ENCODE measurements at regions not wholly inside any gene's neighbourhood (a gene's known extent, or its start where the extent isn't known, plus 50 kb on each side); places are given as distances from the start of the nearest gene placed in this dataset.
"Not testable (repeated sequence)": the region's sequence is repeated elsewhere in the genome, so short reads cannot be mapped to it uniquely, and the experiment has no call there.

GRCh38 chr6:53424300-53424699 is 75.5 kb upstream of the ELOVL5 start:
- TF ChIP-seq FOXM1 (IDR thresholded peaks at IDR 0.05; ENCODE audit: borderline replicate concordance) (no peak), ELF4 (IDR thresholded peaks at IDR 0.05) (no peak), FOXA1 (IDR thresholded peaks at IDR 0.05) (no peak), ZNF384 (IDR thresholded peaks at IDR 0.05) (no peak), LEF1 (IDR thresholded peaks at IDR 0.05; ENCODE audit: borderline replicate concordance) (no peak), FOXK2 (IDR thresholded peaks at IDR 0.05) (no peak), PKNOX1 (IDR thresholded peaks at IDR 0.05) (no peak), NFRKB (IDR thresholded peaks at IDR 0.05) (no peak), CTBP1 (IDR thresholded peaks at IDR 0.05; ENCODE audit: borderline replicate concordance) (no peak), SP1 (IDR thresholded peaks at IDR 0.05) (no peak), L3MBTL2 (conservative IDR thresholded peaks at IDR 0.05) (no peak), ARNT (IDR thresholded peaks at IDR 0.05) (no peak), TARDBP (IDR thresholded peaks at IDR 0.05) (no peak), BHLHE40 (IDR thresholded peaks at IDR 0.05; ENCODE audit: borderline replicate concordance) (no peak), SUZ12 (IDR thresholded peaks at IDR 0.05) (no peak), HDGF (IDR thresholded peaks at IDR 0.05; ENCODE audit: borderline replicate concordance) (no peak)
- ChIA-PET POLR2A (no interaction called here), CTCF (no interaction called here)
- no peak for DNase-seq (ENCODE audit: extremely low spot score)

- CTCF ChIA-PET; DNase-seq (ENCODE audit: extremely low spot score); POLR2A ChIA-PET: not testable (repeated sequence)
These were observed 74.8 kb upstream of the ELOVL5 start for GRCh38 chr6:53423560-53423959.

- ChIA-PET CTCF (no interaction called here), POLR2A (no interaction called here)
These were observed 70.3 kb upstream of the ELOVL5 start for GRCh38 chr6:53419026-53419425.

GRCh38 chr6:53418288-53418687 is 69.5 kb upstream of the ELOVL5 start:
- POLR2A ChIA-PET, result no interaction called here
- TF ChIP-seq SUZ12 (IDR thresholded peaks at IDR 0.05) (no peak), BHLHE40 (IDR thresholded peaks at IDR 0.05; ENCODE audit: borderline replicate concordance) (no peak), SP1 (IDR thresholded peaks at IDR 0.05) (no peak), L3MBTL2 (conservative IDR thresholded peaks at IDR 0.05) (no peak), ZNF384 (IDR thresholded peaks at IDR 0.05) (no peak), LEF1 (IDR thresholded peaks at IDR 0.05; ENCODE audit: borderline replicate concordance) (no peak), FOXA1 (IDR thresholded peaks at IDR 0.05) (no peak), TARDBP (IDR thresholded peaks at IDR 0.05) (no peak), NFRKB (IDR thresholded peaks at IDR 0.05) (no peak), ELF4 (IDR thresholded peaks at IDR 0.05) (no peak), FOXM1 (IDR thresholded peaks at IDR 0.05; ENCODE audit: borderline replicate concordance) (no peak), HDGF (IDR thresholded peaks at IDR 0.05; ENCODE audit: borderline replicate concordance) (no peak)
- CTCF ChIA-PET, result no interaction called here
- DNase-seq (ENCODE audit: extremely low spot score), result no peak

More at GRCh38 chr6:53419026-53419425, 70.3 kb upstream of the ELOVL5 start:
- no peak for DNase-seq (ENCODE audit: extremely low spot score)
- TF ChIP-seq SUZ12 (IDR thresholded peaks at IDR 0.05), result no peak

- ChIA-PET CTCF (no interaction called here), POLR2A (no interaction called here)
- TF ChIP-seq SP1 (IDR thresholded peaks at IDR 0.05) (no peak), FOXA1 (IDR thresholded peaks at IDR 0.05) (no peak), PKNOX1 (IDR thresholded peaks at IDR 0.05) (no peak), ELF4 (IDR thresholded peaks at IDR 0.05) (no peak)
- DNase-seq (ENCODE audit: extremely low spot score), result no peak
These were observed 68.4 kb upstream of the ELOVL5 start for GRCh38 chr6:53417141-53417540.

- ChIA-PET POLR2A (no interaction called here), CTCF (no interaction called here)
- no peak for DNase-seq (ENCODE audit: extremely low spot score)
- TF ChIP-seq LEF1 (IDR thresholded peaks at IDR 0.05; ENCODE audit: borderline replicate concordance), result no peak
These were observed 64.6 kb upstream of the ELOVL5 start for GRCh38 chr6:53413326-53413725.

GRCh38 chr6:53412751-53413150 is 64.0 kb upstream of the ELOVL5 start:
- TF ChIP-seq TARDBP (IDR thresholded peaks at IDR 0.05) (no peak), ELF4 (IDR thresholded peaks at IDR 0.05) (no peak), CTBP1 (IDR thresholded peaks at IDR 0.05; ENCODE audit: borderline replicate concordance) (no peak), FOXM1 (IDR thresholded peaks at IDR 0.05; ENCODE audit: borderline replicate concordance) (no peak), ZNF384 (IDR thresholded peaks at IDR 0.05) (no peak), NFRKB (IDR thresholded peaks at IDR 0.05) (no peak), LEF1 (IDR thresholded peaks at IDR 0.05; ENCODE audit: borderline replicate concordance) (no peak), FOXA1 (IDR thresholded peaks at IDR 0.05) (no peak), SP1 (IDR thresholded peaks at IDR 0.05) (no peak), PKNOX1 (IDR thresholded peaks at IDR 0.05) (no peak), L3MBTL2 (conservative IDR thresholded peaks at IDR 0.05) (no peak), BHLHE40 (IDR thresholded peaks at IDR 0.05; ENCODE audit: borderline replicate concordance) (no peak)
- no peak for DNase-seq (ENCODE audit: extremely low spot score)
- CTCF ChIA-PET, result no interaction called here
- POLR2A ChIA-PET, result no interaction called here

Measured in HEK293T (cell line).